ENCODE measurements at regions not wholly inside any gene's neighbourhood (a gene's known extent, or its start where the extent isn't known, plus 50 kb on each side); places are given as distances from the start of the nearest gene placed in this dataset.
A peak's percentile ranks its signal among the peaks of the same experiment; 100 is the strongest.

GRCh38 chr2:128681507-128681906 is 362.8 kb upstream of the HS6ST1 start:
- no peak overlapping the region for H3K27ac ChIP-seq
- in situ Hi-C loops (cut with HindIII; ENCODE audit: low pct_ligation_motif_present, low sequenced_read_pairs), result no loop called here

GRCh38 chr2:128682266-128682665 is 363.6 kb upstream of the HS6ST1 start:
- no peak for TF ChIP-seq CTCF (IDR thresholded peaks at IDR 0.05; ENCODE audit: low read depth, low read length, missing control alignments)
- H3K36me3 ChIP-seq (replicated peaks), result no peaks in the 10 kb centered on the region
- H3K27me3 ChIP-seq (replicated peaks), result no peaks in the 10 kb centered on the region
- no peak overlapping the region for H3K4me3 ChIP-seq (ENCODE audit: low read depth, low read length)
- in situ Hi-C loops (cut with HindIII; ENCODE audit: low pct_ligation_motif_present, low sequenced_read_pairs), result no loop called here
- H3K27ac ChIP-seq, result no peak overlapping the region
- no peak for DNase-seq

More at GRCh38 chr2:128681507-128681906, 362.8 kb upstream of the HS6ST1 start:
- TF ChIP-seq CTCF (IDR thresholded peaks at IDR 0.05; ENCODE audit: low read depth, low read length, missing control alignments), result peak; percentile 16
- no peak for DNase-seq
- Histone ChIP-seq H3K36me3 (replicated peaks) (no peaks in the 10 kb centered on the region), H3K27me3 (replicated peaks) (no peaks in the 10 kb centered on the region), H3K4me3 (ENCODE audit: low read depth, low read length) (no peak overlapping the region)

GRCh38 chr2:128682729-128683284 is 364.1 kb upstream of the HS6ST1 start:
- TF ChIP-seq CTCF (IDR thresholded peaks at IDR 0.05; ENCODE audit: low read depth, low read length, missing control alignments), result no peak
- Histone ChIP-seq H3K27me3 (replicated peaks) (no peaks in the 10 kb centered on the region), H3K27ac (no peak overlapping the region), H3K4me3 (ENCODE audit: low read depth, low read length) (no peak overlapping the region), H3K36me3 (replicated peaks) (no peaks in the 10 kb centered on the region)
- in situ Hi-C loops (cut with HindIII; ENCODE audit: low pct_ligation_motif_present, low sequenced_read_pairs), result no loop called here
- no peak for DNase-seq

GRCh38 chr2:128684523-128684922 is 365.9 kb upstream of the HS6ST1 start:
- Histone ChIP-seq H3K36me3 (replicated peaks) (no peaks in the 10 kb centered on the region), H3K4me3 (ENCODE audit: low read depth, low read length) (no peak overlapping the region), H3K27ac (no peak overlapping the region), H3K27me3 (replicated peaks) (no peaks in the 10 kb centered on the region)
- no peak for TF ChIP-seq CTCF (IDR thresholded peaks at IDR 0.05; ENCODE audit: low read depth, low read length, missing control alignments)
- in situ Hi-C loops (cut with HindIII; ENCODE audit: low pct_ligation_motif_present, low sequenced_read_pairs), result no loop called here
- DNase-seq, result no peak

DNA sequence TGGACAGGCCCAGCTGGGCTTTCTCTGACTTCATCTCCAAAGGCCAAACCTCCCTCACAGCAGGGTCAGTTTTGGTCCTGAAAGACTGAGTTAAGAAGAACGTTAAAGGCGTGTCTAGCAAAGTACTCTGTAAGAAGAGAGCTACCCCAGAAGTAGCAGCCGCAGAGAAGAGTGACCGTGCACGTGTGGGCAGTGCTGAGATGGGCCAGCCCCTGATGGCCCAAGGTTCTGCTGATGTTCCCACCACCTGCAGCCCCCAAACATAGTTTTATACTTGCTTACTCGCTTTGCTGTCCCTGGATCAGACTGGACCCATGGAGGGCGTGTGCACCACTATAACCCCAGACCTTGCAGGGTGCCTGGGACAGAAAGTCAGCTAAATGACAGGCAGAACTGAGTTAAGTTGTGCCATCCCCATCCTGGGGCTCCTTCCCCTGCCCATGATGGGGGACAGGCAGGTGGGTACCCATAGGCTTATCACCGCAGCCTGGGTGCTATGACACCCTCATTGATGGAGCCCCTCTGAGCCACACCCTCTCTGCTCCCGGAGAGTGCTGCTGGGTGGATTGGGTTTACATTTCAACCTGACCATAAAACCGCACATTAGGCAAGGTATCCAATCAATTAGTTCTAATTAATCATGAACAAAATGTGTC is 367.3 kb upstream of the HS6ST1 start:
- DNase-seq, result no peak
- no peaks in the 10 kb centered on the region for H3K36me3 ChIP-seq (replicated peaks)
- H3K27ac ChIP-seq, result no peak overlapping the region
- in situ Hi-C loops (cut with HindIII; ENCODE audit: low pct_ligation_motif_present, low sequenced_read_pairs), result no loop called here
- H3K27me3 ChIP-seq (replicated peaks), result no peaks in the 10 kb centered on the region
- TF ChIP-seq CTCF (IDR thresholded peaks at IDR 0.05; ENCODE audit: low read depth, low read length, missing control alignments), result no peak
- no peak overlapping the region for H3K4me3 ChIP-seq (ENCODE audit: low read depth, low read length)

DNA sequence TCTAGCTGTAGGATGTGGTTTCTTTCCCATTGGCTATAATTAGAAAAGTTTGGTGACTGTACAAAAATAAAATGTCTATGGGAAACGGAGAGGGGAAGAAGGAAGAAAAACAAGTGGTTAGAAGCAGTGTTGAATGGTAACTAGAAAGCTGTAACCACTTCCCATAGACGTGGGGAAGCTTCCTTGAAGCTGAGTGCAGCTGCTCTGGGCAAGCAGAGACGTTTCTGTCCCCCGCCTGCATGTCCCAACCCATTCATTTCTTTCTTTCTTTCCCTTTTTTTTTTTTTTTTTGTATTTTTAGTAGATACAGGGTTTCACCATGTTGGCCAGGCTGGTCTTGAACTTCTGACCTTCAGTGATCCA is 367.8 kb upstream of the HS6ST1 start:
- in situ Hi-C loops (cut with HindIII; ENCODE audit: low pct_ligation_motif_present, low sequenced_read_pairs), result no loop called here
- Histone ChIP-seq H3K36me3 (replicated peaks) (no peaks in the 10 kb centered on the region), H3K4me3 (ENCODE audit: low read depth, low read length) (no peak overlapping the region), H3K27me3 (replicated peaks) (no peaks in the 10 kb centered on the region), H3K27ac (no peak overlapping the region)
- no peak for TF ChIP-seq CTCF (IDR thresholded peaks at IDR 0.05; ENCODE audit: low read depth, low read length, missing control alignments)
- no peak for DNase-seq

All from brain microvascular endothelial cell (primary cell).